B cell (primary cell): ENCODE measurements at regions not wholly inside any gene's neighbourhood (a gene's known extent, or its start where the extent isn't known, plus 50 kb on each side); places are given as distances from the start of the nearest gene placed in this dataset.

Experiments
- ATAC-seq: fragments of 200-7000 bp; cut with Tn5 transposase; one replicate; pipeline ENCODE4 v1.10.0; 2021; ENCODE audit warnings: low read depth, mild to moderate bottlenecking, moderate number of reproducible peaks, moderate library complexity
- CTCF ChIA-PET: fragments of 350-600 bp; sonication (Branson Sonifier 250); formaldehyde crosslinking; loops from one replicate; lab custom pipeline; 2021; ENCODE audit warnings: antibody characterized with exemption, inconsistent platforms; lab: Charles Lee
- POLR2A ChIA-PET: fragments of 350-600 bp; sonication (Branson Sonifier 250); formaldehyde crosslinking; loops from one replicate; lab custom pipeline; 2021; ENCODE audit warnings: antibody characterized with exemption; lab: Charles Lee
- DNase-seq: peaks from one replicate; pipeline ENCODE4 v3.0.0; 2013
- H2AFZ ChIP-seq: 2 replicates; pipeline ENCODE4 v1.6.1; 2012; ENCODE audit warnings: mild to moderate bottlenecking, low read depth, low read length; ENCODE audit not compliant: insufficient read depth, poor library complexity, severe bottlenecking
- H3K27ac ChIP-seq, 2 donors: 1 replicate in 1 of 2; 2 replicates in 1 of 2; pipeline ENCODE4 v1.5.1; 2012 to 2013; ENCODE audit warnings: low read length in 2 of 2, mild to moderate bottlenecking in 2 of 2, moderate library complexity in 1 of 2
- H3K27me3 ChIP-seq, 4 experiments: fragments of 200-600 bp in 1 of 4; sonication (generic) in 1 of 4; replicated peaks in 1 of 4; 1 replicate in 2 of 4; 2 replicates in 2 of 4; pipeline versions ENCODE4 v1.6.1 to v1.7.0; 2013 to 2016; ENCODE audit warnings: low read length in 3 of 4, mild to moderate bottlenecking in 2 of 4, mixed read lengths in 1 of 4, moderate library complexity in 1 of 4; ENCODE audit not compliant: insufficient read depth in 4 of 4, control insufficient read depth in 3 of 4; ENCODE audit errors: control extremely low read depth in 1 of 4
- H3K36me3 ChIP-seq, 2 experiments: replicated peaks in 1 of 2; 1 replicate in 1 of 2; 2 replicates in 1 of 2; pipeline versions ENCODE4 v1.6.1 to v1.7.1; 2013; ENCODE audit warnings: low read length in 1 of 2; ENCODE audit not compliant: insufficient read depth in 2 of 2, control insufficient read depth in 1 of 2; ENCODE audit errors: control extremely low read depth in 1 of 2, extremely low read depth in 1 of 2
- H3K4me1 ChIP-seq, 2 donors: fragments of 200-600 bp in 1 of 2; sonication (generic) in 1 of 2; 1 replicate in 1 of 2; 2 replicates in 1 of 2; pipeline versions ENCODE4 v1.5.1 to v1.6.1; 2013 to 2017; ENCODE audit warnings: low read length in 2 of 2; ENCODE audit not compliant: control insufficient read depth in 2 of 2, insufficient read depth in 2 of 2
- H3K4me2 ChIP-seq: replicated peaks from 2 replicates; pipeline ENCODE3; 2012; ENCODE audit warnings: mild to moderate bottlenecking, low read depth, low read length; ENCODE audit not compliant: poor library complexity, severe bottlenecking
- H3K4me3 ChIP-seq, 5 experiments: fragments of 200-600 bp in 1 of 5; sonication (generic) in 1 of 5; 1 replicate in 3 of 5; 2 replicates in 2 of 5; pipeline versions ENCODE4 v1.5.1 to v1.7.0; 2011 to 2016; ENCODE audit warnings: low read length in 4 of 5, mild to moderate bottlenecking in 4 of 5, low read depth in 2 of 5, control low read depth in 1 of 5, moderate library complexity in 1 of 5; ENCODE audit not compliant: insufficient read depth in 1 of 5; ENCODE audit errors: control extremely low read depth in 1 of 5, extremely low read depth in 1 of 5
- H3K79me2 ChIP-seq: fragments of 200-600 bp; sonication (generic); one replicate; pipeline ENCODE4 v1.6.0; 2016; ENCODE audit warnings: low read length; ENCODE audit not compliant: control insufficient read depth, insufficient read depth
- H3K9ac ChIP-seq: fragments of 200-600 bp; sonication (generic); 2 replicates; pipeline ENCODE4 v1.6.1; 2017; ENCODE audit warnings: mild to moderate bottlenecking, low read length, moderate library complexity
- H3K9me3 ChIP-seq, 3 donors: one replicate each; pipeline versions ENCODE4 v1.6.1 to v1.7.1; 2013; ENCODE audit warnings: low read length in 2 of 3; ENCODE audit not compliant: control insufficient read depth in 2 of 3, insufficient read depth in 1 of 3; ENCODE audit errors: control extremely low read depth in 1 of 3
- H4K20me1 ChIP-seq: 2 replicates; pipeline ENCODE4 v1.6.0; 2012; ENCODE audit warnings: mild to moderate bottlenecking, low read length; ENCODE audit not compliant: insufficient read depth, control insufficient read depth, poor library complexity, severe bottlenecking
- H3K27ac Mint-ChIP-seq: one replicate; pipeline ENCODE4 v1.8.0; 2021; ENCODE audit warnings: mixed read lengths
- H3K27me3 Mint-ChIP-seq: one replicate; pipeline ENCODE4 v1.8.0; 2021; ENCODE audit warnings: mixed read lengths
- H3K4me1 Mint-ChIP-seq: one replicate; pipeline ENCODE4 v1.8.0; 2021; ENCODE audit warnings: mixed read lengths
- H3K4me3 Mint-ChIP-seq: one replicate; pipeline ENCODE4 v1.8.0; 2021; ENCODE audit warnings: mixed read lengths
- H3K9me3 Mint-ChIP-seq: one replicate; pipeline ENCODE4 v1.8.0; 2022; ENCODE audit warnings: mixed read lengths; ENCODE audit not compliant: insufficient read depth
- CTCF ChIP-seq: fragments of 200-600 bp; IDR thresholded peaks from one replicate; pipeline ENCODE4 v1.8.0; 2022; ENCODE audit warnings: antibody characterized with exemption, mild to moderate bottlenecking
- EZH2 ChIP-seq: IDR thresholded peaks from 2 replicates; pipeline ENCODE4 v1.6.1; 2012; ENCODE audit warnings: borderline replicate concordance, low read depth, mild to moderate bottlenecking, moderate library complexity, low read length; ENCODE audit not compliant: insufficient read depth, poor library complexity, severe bottlenecking
- WGBS: methylation state at CpG from one replicate; pipeline ENCODE4 v1.1.5; 2013; ENCODE audit warnings: missing lambda C conversion rate; ENCODE audit not compliant: insufficient coverage; 5-methylcytosine and 5-hydroxymethylcytosine counted together
- intact Hi-C: fragments of 100-400 bp; cut with micrococcal nuclease; formaldehyde crosslinking; loops from one replicate; pipeline ENCODE4 v1.10.0; 2022

GRCh38 chr10:123562387-123562786 lies 103.8 kb upstream of the GPR26 start:
- H3K27me3 Mint-ChIP-seq, result peaks cover 30% of the 10 kb centered on the region
- H3K9me3 ChIP-seq, result peaks cover 0 to 3% (median 0%) of the 10 kb centered on the region in 3 donors

More at GRCh38 chr10:123562387-123562786, 103.8 kb upstream of the GPR26 start:
- intact Hi-C loops, result no loop called here
- Mint-ChIP-seq H3K9me3 (no peaks in the 10 kb centered on the region), H3K4me1 (no peaks in the 10 kb centered on the region), H3K27ac (no peak overlapping the region), H3K4me3 (no peak overlapping the region)
- H2AFZ ChIP-seq, result no peak overlapping the region
- 83% methylated on average over 1 of the region's 1 CpG for WGBS
- DNase-seq, result no peak
- ChIA-PET POLR2A (no interaction called here), CTCF (interaction anchor here (0.8 to 1.1 kb wide), 6 partner anchors 8 to 523 kb away, joined by 3 to 5 read pairs (median 4); no protein-coding TSS in a partner anchor)
- no peak overlapping the region for H3K9ac ChIP-seq
- H4K20me1 ChIP-seq, result no peaks in the 10 kb centered on the region
- H3K4me3 ChIP-seq, result no peak overlapping the region
- no peak overlapping the region for H3K4me2 ChIP-seq
- no peaks in the 10 kb centered on the region for H3K36me3 ChIP-seq
- ATAC-seq, result no peak
- peaks cover 0 to 9% (median 0%) of the 10 kb centered on the region in 4 experiments for H3K27me3 ChIP-seq
- H3K79me2 ChIP-seq, result no peaks in the 10 kb centered on the region
- H3K27ac ChIP-seq, result no peak overlapping the region
- no peak for TF ChIP-seq EZH2
- TF ChIP-seq CTCF, result no peak
- H3K4me1 ChIP-seq, result peaks cover 3 to 5% of the 10 kb centered on the region in 2 donors
